MM.1S (cell line): ENCODE measurements at regions not wholly inside any gene's neighbourhood (a gene's known extent, or its start where the extent isn't known, plus 50 kb on each side); places are given as distances from the start of the nearest gene placed in this dataset.

Source experiments
- CTCF ChIP-seq: fragments of 300-600 bp; sonication (generic); IDR thresholded peaks from 2 replicates; pipeline ENCODE4 v1.5.1; 2016; ENCODE audit warnings: antibody characterized with exemption, low read length, mixed read lengths
- EZH2 ChIP-seq: fragments of 300-600 bp; sonication (generic); optimal IDR thresholded peaks from 2 replicates; pipeline ENCODE3; 2017; ENCODE audit warnings: low read depth, mild to moderate bottlenecking, antibody characterized with exemption, low read length, mixed read lengths

GRCh38 chr2:196500686-196501431 is 138.7 kb upstream of the CCDC150 start:
- TF ChIP-seq EZH2 (no peak), CTCF (no peak)
